ENCODE measurements at regions not wholly inside any gene's neighbourhood (a gene's known extent, or its start where the extent isn't known, plus 50 kb on each side); places are given as distances from the start of the nearest gene placed in this dataset.

DNA sequence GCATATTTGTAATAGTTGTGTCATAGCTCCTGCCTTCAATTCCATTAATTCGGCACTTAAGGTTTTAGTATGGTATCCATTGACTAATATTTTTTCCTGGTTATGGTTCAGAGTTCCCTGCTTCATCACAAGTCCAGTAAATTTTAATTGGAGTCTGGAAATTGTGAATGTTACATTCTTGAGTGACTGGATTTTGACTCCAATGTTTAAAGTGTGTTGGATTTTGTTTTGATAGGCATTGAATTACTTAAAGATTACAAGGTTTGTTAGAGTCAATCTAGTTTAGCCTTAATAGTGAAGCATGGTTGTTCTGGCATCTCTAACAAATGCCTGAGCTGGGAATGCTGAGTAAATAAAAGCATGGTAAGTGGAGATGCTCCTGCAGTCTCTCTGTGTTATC lies 326.6 kb upstream of the IGFBP3 start:
- no peaks in the 10 kb centered on the region for H3K79me2 ChIP-seq (ENCODE audit: insufficient read depth, low read depth)
- H4K20me1 ChIP-seq (ENCODE audit: insufficient read depth), result no peaks in the 10 kb centered on the region
- H3K4me3 ChIP-seq (IDR thresholded peaks at IDR 0.05; ENCODE audit: insufficient read depth, low read depth, low read length), result no peak overlapping the region
- H3K36me3 ChIP-seq (ENCODE audit: insufficient read depth), result no peaks in the 10 kb centered on the region
- H3K27ac ChIP-seq, result no peak overlapping the region
- no peaks in the 10 kb centered on the region for H3K4me1 ChIP-seq (ENCODE audit: low read depth, poor library complexity, severe bottlenecking)
- no peak overlapping the region for H3K4me2 ChIP-seq
- no peaks in the 10 kb centered on the region for H3K27me3 ChIP-seq (ENCODE audit: insufficient read depth, low read depth)
- TF ChIP-seq CTCF (conservative IDR thresholded peaks at IDR 0.05; ENCODE audit: low read depth, low read length), result no peak
- H3K9ac ChIP-seq, result no peak overlapping the region
- no peak overlapping the region for H2AFZ ChIP-seq (ENCODE audit: low read depth)

- Histone ChIP-seq H4K20me1 (ENCODE audit: insufficient read depth) (no peaks in the 10 kb centered on the region), H2AFZ (ENCODE audit: low read depth) (no peak overlapping the region), H3K4me1 (ENCODE audit: low read depth, poor library complexity, severe bottlenecking) (no peaks in the 10 kb centered on the region), H3K27ac (no peak overlapping the region), H3K79me2 (ENCODE audit: insufficient read depth, low read depth) (no peaks in the 10 kb centered on the region), H3K4me3 (IDR thresholded peaks at IDR 0.05; ENCODE audit: insufficient read depth, low read depth, low read length) (no peak overlapping the region), H3K4me2 (no peak overlapping the region), H3K27me3 (ENCODE audit: insufficient read depth, low read depth) (no peaks in the 10 kb centered on the region), H3K36me3 (ENCODE audit: insufficient read depth) (no peaks in the 10 kb centered on the region), H3K9ac (no peak overlapping the region)
- no peak for TF ChIP-seq CTCF (conservative IDR thresholded peaks at IDR 0.05; ENCODE audit: low read depth, low read length)
Observed at GRCh38 chr7:46245586-46246111, 324.6 kb upstream of the IGFBP3 start.

DNA sequence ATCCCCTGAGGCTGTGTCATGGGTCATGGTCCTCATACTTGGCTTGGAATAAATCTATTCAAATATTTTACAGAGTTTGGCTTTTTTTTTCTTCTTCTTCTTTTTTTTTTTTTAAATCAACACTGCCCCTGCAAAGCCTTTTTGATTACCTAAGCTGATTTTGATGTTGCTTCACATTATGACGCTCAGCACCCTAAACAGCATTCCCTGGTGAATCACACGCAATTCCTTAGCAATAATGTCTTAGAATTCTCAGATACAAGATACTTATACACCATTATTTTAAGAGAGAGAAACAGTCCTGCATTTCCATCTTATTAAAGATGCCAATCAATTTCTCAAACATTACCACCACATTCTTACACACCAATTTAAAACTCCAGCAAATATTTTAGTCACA lies 323.7 kb upstream of the IGFBP3 start:
- Histone ChIP-seq H3K27me3 (ENCODE audit: insufficient read depth, low read depth) (no peaks in the 10 kb centered on the region), H3K27ac (no peak overlapping the region)
- TF ChIP-seq CTCF (conservative IDR thresholded peaks at IDR 0.05; ENCODE audit: low read depth, low read length), result no peak

GRCh38 chr7:46243406-46243805 lies 322.3 kb upstream of the IGFBP3 start:
- Histone ChIP-seq H4K20me1 (ENCODE audit: insufficient read depth) (no peaks in the 10 kb centered on the region), H3K4me2 (no peak overlapping the region), H3K27me3 (ENCODE audit: insufficient read depth, low read depth) (no peaks in the 10 kb centered on the region), H3K79me2 (ENCODE audit: insufficient read depth, low read depth) (no peaks in the 10 kb centered on the region), H3K4me3 (IDR thresholded peaks at IDR 0.05; ENCODE audit: insufficient read depth, low read depth, low read length) (no peak overlapping the region), H3K9ac (no peak overlapping the region), H3K36me3 (ENCODE audit: insufficient read depth) (no peaks in the 10 kb centered on the region), H3K27ac (no peak overlapping the region), H2AFZ (ENCODE audit: low read depth) (no peak overlapping the region), H3K4me1 (ENCODE audit: low read depth, poor library complexity, severe bottlenecking) (no peaks in the 10 kb centered on the region)
- no peak for TF ChIP-seq CTCF (conservative IDR thresholded peaks at IDR 0.05; ENCODE audit: low read depth, low read length)

More for the DNA sequence above, 323.7 kb upstream of the IGFBP3 start:
- Histone ChIP-seq H3K79me2 (ENCODE audit: insufficient read depth, low read depth) (no peaks in the 10 kb centered on the region), H3K9ac (no peak overlapping the region), H4K20me1 (ENCODE audit: insufficient read depth) (no peaks in the 10 kb centered on the region), H3K4me3 (IDR thresholded peaks at IDR 0.05; ENCODE audit: insufficient read depth, low read depth, low read length) (no peak overlapping the region), H2AFZ (ENCODE audit: low read depth) (no peak overlapping the region), H3K4me1 (ENCODE audit: low read depth, poor library complexity, severe bottlenecking) (no peaks in the 10 kb centered on the region), H3K36me3 (ENCODE audit: insufficient read depth) (no peaks in the 10 kb centered on the region), H3K4me2 (no peak overlapping the region)
